CD14-positive monocyte (primary cell): ENCODE measurements at regions not wholly inside any gene's neighbourhood (a gene's known extent, or its start where the extent isn't known, plus 50 kb on each side); places are given as distances from the start of the nearest gene placed in this dataset.

Experiments used
- DNase-seq, 3 donors: peaks; one replicate each; pipeline ENCODE4 v3.0.0-alpha.2; 2011 to 2022
- H2AFZ ChIP-seq: 2 replicates; pipeline ENCODE4 v1.6.0; 2012; ENCODE audit warnings: mild to moderate bottlenecking, low read depth, low read length, inconsistent platforms; ENCODE audit not compliant: insufficient read depth, poor library complexity, severe bottlenecking
- H3K27ac ChIP-seq, 2 donors: 1 replicate in 1 of 2; 2 replicates in 1 of 2; pipeline ENCODE4 v1.5.1; 2012 to 2013; ENCODE audit warnings: low read length in 2 of 2, control low read depth in 1 of 2, inconsistent platforms in 1 of 2, low read depth in 1 of 2, mild to moderate bottlenecking in 1 of 2
- H3K27me3 ChIP-seq, 2 donors: one replicate each; pipeline versions ENCODE4 v1.6.0 to v1.6.1; 2011 to 2013; ENCODE audit warnings: low read length in 2 of 2; ENCODE audit not compliant: control insufficient read depth in 2 of 2, insufficient read depth in 2 of 2
- H3K36me3 ChIP-seq, 2 donors: replicated peaks in 1 of 2; 1 replicate in 1 of 2; 2 replicates in 1 of 2; pipeline versions ENCODE4 v1.5.1 to v1.6.1; 2012 to 2013; ENCODE audit warnings: low read length in 2 of 2, control low read depth in 1 of 2, inconsistent platforms in 1 of 2, mild to moderate bottlenecking in 1 of 2; ENCODE audit not compliant: insufficient read depth in 2 of 2, control insufficient read depth in 1 of 2
- H3K4me1 ChIP-seq, 2 donors: 1 replicate in 1 of 2; 2 replicates in 1 of 2; pipeline versions ENCODE4 v1.5.1 to v1.6.1; 2012 to 2013; ENCODE audit warnings: low read length in 2 of 2, control low read depth in 1 of 2, inconsistent platforms in 1 of 2, mild to moderate bottlenecking in 1 of 2, moderate library complexity in 1 of 2; ENCODE audit not compliant: insufficient read depth in 2 of 2, control insufficient read depth in 1 of 2
- H3K4me2 ChIP-seq: replicated peaks from 2 replicates; pipeline ENCODE3; 2012; ENCODE audit warnings: low read length, moderate library complexity, mild to moderate bottlenecking; ENCODE audit not compliant: poor library complexity, severe bottlenecking; ENCODE audit errors: extremely low read depth
- H3K4me3 ChIP-seq, 3 experiments: fragments of 200-600 bp in 1 of 3; sonication (generic) in 1 of 3; replicated peaks in 1 of 3; 1 replicate in 2 of 3; 2 replicates in 1 of 3; pipeline ENCODE4 v1.5.1; 2011 to 2013; ENCODE audit warnings: low read length in 3 of 3, mild to moderate bottlenecking in 3 of 3, control low read depth in 2 of 3, low read depth in 2 of 3, inconsistent platforms in 1 of 3, moderate library complexity in 1 of 3
- H3K79me2 ChIP-seq: 2 replicates; pipeline ENCODE4 v1.6.0; 2012; ENCODE audit warnings: mild to moderate bottlenecking, control low read depth, inconsistent platforms, low read length, moderate library complexity; ENCODE audit not compliant: insufficient read depth
- H3K9ac ChIP-seq: 2 replicates; pipeline ENCODE4 v1.6.0; 2017; ENCODE audit warnings: low read length, mild to moderate bottlenecking; ENCODE audit not compliant: insufficient read depth, poor library complexity, severe bottlenecking
- H3K9me3 ChIP-seq, 2 donors: replicated peaks in 1 of 2; 1 replicate in 1 of 2; 2 replicates in 1 of 2; pipeline versions ENCODE4 v1.5.1 to v1.6.1; 2012 to 2013; ENCODE audit warnings: low read length in 2 of 2, control low read depth in 1 of 2; ENCODE audit not compliant: control insufficient read depth in 1 of 2, insufficient read depth in 1 of 2
- H4K20me1 ChIP-seq: 2 replicates; pipeline ENCODE4 v1.6.0; 2012; ENCODE audit warnings: mild to moderate bottlenecking, low read length, control low read depth, moderate library complexity; ENCODE audit not compliant: insufficient read depth
- H3K27ac Mint-ChIP-seq, 7 donors: one replicate each; pipeline ENCODE4 v1.8.0; 2020; ENCODE audit warnings: mild to moderate bottlenecking in 7 of 7, mixed read lengths in 7 of 7, moderate library complexity in 6 of 7, inconsistent platforms in 2 of 7
- H3K27me3 Mint-ChIP-seq, 3 donors: one replicate each; pipeline ENCODE4 v1.8.0; 2021 to 2022; ENCODE audit warnings: low read depth in 3 of 3, mild to moderate bottlenecking in 3 of 3, mixed read lengths in 3 of 3, moderate library complexity in 3 of 3, inconsistent platforms in 1 of 3
- H3K36me3 Mint-ChIP-seq, 2 donors: one replicate each; pipeline ENCODE4 v1.8.0; 2020; ENCODE audit warnings: mixed read lengths in 2 of 2, inconsistent platforms in 1 of 2, mild to moderate bottlenecking in 1 of 2
- H3K4me1 Mint-ChIP-seq: one replicate; pipeline ENCODE4 v1.8.0; 2020; ENCODE audit warnings: mild to moderate bottlenecking, mixed read lengths
- H3K4me3 Mint-ChIP-seq, 2 donors: one replicate each; pipeline ENCODE4 v1.8.0; 2020; ENCODE audit warnings: mild to moderate bottlenecking in 2 of 2, mixed read lengths in 2 of 2, moderate library complexity in 1 of 2
- H3K9me3 Mint-ChIP-seq, 7 donors: one replicate each; pipeline ENCODE4 v1.8.0; 2020 to 2022; ENCODE audit warnings: mixed read lengths in 7 of 7, mild to moderate bottlenecking in 6 of 7, moderate library complexity in 6 of 7, inconsistent platforms in 2 of 7
- CTCF ChIP-seq: fragments of 200-600 bp; IDR thresholded peaks from one replicate; pipeline ENCODE4 v1.8.0; 2022; ENCODE audit warnings: antibody characterized with exemption, mild to moderate bottlenecking
- WGBS: methylation state at CpG from one replicate; pipeline ENCODE4 v1.1.5; 2013; ENCODE audit warnings: missing lambda C conversion rate; ENCODE audit not compliant: insufficient coverage; 5-methylcytosine and 5-hydroxymethylcytosine counted together
- intact Hi-C, 2 donors: fragments of 100-400 bp; cut with micrococcal nuclease; formaldehyde crosslinking; loops; one replicate each; pipeline versions ENCODE4 v1.15.0 to v1.15.1; 2023

- Histone ChIP-seq H4K20me1 (no peaks in the 10 kb centered on the region), H2AFZ (no peak overlapping the region), H3K79me2 (no peaks in the 10 kb centered on the region), H3K9me3 (peaks cover 0 to 5% of the 10 kb centered on the region in 2 donors), H3K9ac (no peak overlapping the region), H3K4me2 (no peak overlapping the region), H3K27ac (no peak overlapping the region), H3K36me3 (no peaks in the 10 kb centered on the region), H3K4me1 (no peaks in the 10 kb centered on the region), H3K27me3 (no peaks in the 10 kb centered on the region), H3K4me3 (no peak overlapping the region)
- no peak for DNase-seq
- intact Hi-C loops: no loop called here
- Mint-ChIP-seq H3K27me3 (no peaks in the 10 kb centered on the region), H3K27ac (no peak overlapping the region), H3K36me3 (no peaks in the 10 kb centered on the region), H3K4me3 (no peak overlapping the region), H3K9me3 (peaks cover 0 to 2% (median 0%) of the 10 kb centered on the region in 7 donors), H3K4me1 (no peaks in the 10 kb centered on the region)
- WGBS: 100% methylated on average over 1 of the region's 4 CpGs
- no peak for TF ChIP-seq CTCF
Measured at GRCh38 chr11:92850296-92850826, 119.1 kb upstream of the MTNR1B start.

- H3K27ac Mint-ChIP-seq: no peak overlapping the region
- Histone ChIP-seq H3K79me2 (no peaks in the 10 kb centered on the region), H3K9me3 (peaks cover 0 to 5% of the 10 kb centered on the region in 2 donors), H3K27ac (no peak overlapping the region), H3K9ac (no peak overlapping the region), H2AFZ (no peak overlapping the region), H3K27me3 (no peaks in the 10 kb centered on the region), H3K4me1 (no peaks in the 10 kb centered on the region), H3K4me2 (no peak overlapping the region), H3K4me3 (no peak overlapping the region), H3K36me3 (no peaks in the 10 kb centered on the region), H4K20me1 (no peaks in the 10 kb centered on the region)
- no peak for TF ChIP-seq CTCF
- intact Hi-C loops: no loop called here
- H3K4me3 Mint-ChIP-seq: no peak overlapping the region
- DNase-seq: no peak
- no peaks in the 10 kb centered on the region for H3K27me3 Mint-ChIP-seq
- H3K36me3 Mint-ChIP-seq: no peaks in the 10 kb centered on the region
- no peaks in the 10 kb centered on the region for H3K4me1 Mint-ChIP-seq
- peaks cover 0 to 2% (median 0%) of the 10 kb centered on the region in 7 donors for H3K9me3 Mint-ChIP-seq
Measured at GRCh38 chr11:92852229-92852628, 117.2 kb upstream of the MTNR1B start.
